HCT116 (cell line): ENCODE measurements at regions not wholly inside any gene's neighbourhood (a gene's known extent, or its start where the extent isn't known, plus 50 kb on each side); places are given as distances from the start of the nearest gene placed in this dataset.

Source experiments
- CTCF ChIP-seq, 3 experiments: fragments of 200-600 bp in 1 of 3; sonication (generic) in 1 of 3; IDR thresholded peaks in 2 of 3; conservative IDR thresholded peaks in 1 of 3; 2 replicates each; pipeline ENCODE4 v1.5.1; 2012 to 2017; ENCODE audit warnings: low read depth in 2 of 3, low read length in 2 of 3, antibody characterized with exemption in 1 of 3, borderline replicate concordance in 1 of 3, control low read depth in 1 of 3, mild to moderate bottlenecking in 1 of 3, mixed read lengths in 1 of 3, mixed run types in 1 of 3, moderate library complexity in 1 of 3; ENCODE audit not compliant: insufficient read depth in 1 of 3
- ELF1 ChIP-seq: IDR thresholded peaks from 2 replicates; pipeline ENCODE4 v1.6.1; 2012; ENCODE audit warnings: low read depth, borderline replicate concordance
- EZH2 ChIP-seq: fragments of 200-600 bp; sonication (generic); IDR thresholded peaks from 2 replicates; pipeline ENCODE4 v1.6.1; 2017; ENCODE audit warnings: antibody characterized with exemption, mixed run types
- JUND ChIP-seq: IDR thresholded peaks from 2 replicates; pipeline ENCODE4 v1.6.1; 2012
- POLR2AphosphoS5 ChIP-seq: IDR thresholded peaks from 2 replicates; pipeline ENCODE4 v1.6.1; 2011; ENCODE audit warnings: mild to moderate bottlenecking, low read depth, low read length, moderate library complexity
- REST ChIP-seq: IDR thresholded peaks from 2 replicates; pipeline ENCODE4 v1.6.1; 2012; ENCODE audit warnings: low read depth

DNA sequence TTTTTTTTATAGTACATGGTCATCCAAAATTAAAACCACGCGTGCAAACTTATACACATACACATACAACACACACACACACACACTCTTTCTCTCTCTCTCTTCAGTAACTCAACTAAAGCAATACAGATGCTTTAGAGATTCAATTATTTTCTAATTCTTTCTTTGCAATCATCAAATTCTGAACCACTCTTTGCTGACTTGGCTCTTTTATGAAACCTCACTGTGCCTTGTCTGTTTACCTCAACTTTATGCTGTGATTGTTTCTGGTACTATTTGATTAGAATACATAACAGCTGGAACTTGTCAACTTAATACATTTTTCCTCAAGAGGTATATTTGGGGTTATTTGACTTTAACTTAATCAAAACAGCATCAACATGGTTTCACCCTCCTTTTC, 1309.7 kb downstream of the ROBO2 start:
- TF ChIP-seq JUND (no peak), CTCF (IDR thresholded peaks at IDR 0.05 in 2 of 3, conservative IDR thresholded peaks at IDR 0.05 in 1 of 3; ENCODE audit: borderline replicate concordance in 1 of 3, insufficient read depth in 1 of 3, low read depth in 2 of 3, low read length in 2 of 3) (no peak), REST (no peak), EZH2 (no peak), POLR2AphosphoS5 (no peak), ELF1 (no peak)
